Activated naive CD8-positive, alpha-beta T cell treated with anti-CD3 and anti-CD28 coated beads, Interleukin-2, amount 50 U/mL, for 16 hours (primary cell): ENCODE measurements at regions not wholly inside any gene's neighbourhood (a gene's known extent, or its start where the extent isn't known, plus 50 kb on each side); places are given as distances from the start of the nearest gene placed in this dataset.
"Not testable (repeated sequence)": the region's sequence is repeated elsewhere in the genome, so short reads cannot be mapped to it uniquely, and the experiment has no call there.

Source experiments
- DNase-seq: peaks from one replicate; pipeline ENCODE4 v3.0.0-alpha.2; 2020; ENCODE audit warnings: low read depth, low spot score

GRCh38 chr5:157947156-157947555, 88.2 kb upstream of the CLINT1 start:
- DNase-seq = no peak

GRCh38 chr5:157945822-157946221, 86.9 kb upstream of the CLINT1 start:
- not testable (repeated sequence) for DNase-seq

GRCh38 chr5:157944938-157945337, 86.0 kb upstream of the CLINT1 start:
- no peak for DNase-seq

DNA sequence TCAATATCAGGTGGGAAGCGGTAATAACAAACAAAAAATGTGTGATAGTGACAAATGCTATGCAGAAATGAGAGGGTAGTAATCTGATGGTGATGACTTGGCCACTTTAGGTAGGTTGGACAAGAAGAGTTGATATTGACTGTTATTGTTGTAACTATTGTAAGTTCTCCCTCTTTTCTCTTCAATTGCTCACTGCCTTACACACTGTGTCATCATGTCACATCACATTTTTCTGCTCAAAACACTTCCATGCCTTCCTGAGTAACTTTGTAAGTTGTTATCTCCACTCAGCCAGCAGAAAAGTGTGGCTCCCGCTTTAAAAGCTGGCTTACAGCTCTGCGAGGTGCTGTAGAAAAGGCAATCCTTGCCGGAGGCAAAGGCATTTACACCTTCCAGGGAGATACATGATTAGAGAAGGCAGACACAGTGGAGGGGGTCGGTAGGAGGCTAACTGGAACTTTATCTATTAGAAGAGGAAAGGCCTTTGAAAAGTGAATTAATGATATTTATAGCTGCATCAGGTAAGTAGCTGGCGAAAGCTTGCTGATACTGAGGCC, 85.2 kb upstream of the CLINT1 start:
- DNase-seq = no peak

GRCh38 chr5:157942595-157942994, 83.7 kb upstream of the CLINT1 start:
- DNase-seq = no peak

DNA sequence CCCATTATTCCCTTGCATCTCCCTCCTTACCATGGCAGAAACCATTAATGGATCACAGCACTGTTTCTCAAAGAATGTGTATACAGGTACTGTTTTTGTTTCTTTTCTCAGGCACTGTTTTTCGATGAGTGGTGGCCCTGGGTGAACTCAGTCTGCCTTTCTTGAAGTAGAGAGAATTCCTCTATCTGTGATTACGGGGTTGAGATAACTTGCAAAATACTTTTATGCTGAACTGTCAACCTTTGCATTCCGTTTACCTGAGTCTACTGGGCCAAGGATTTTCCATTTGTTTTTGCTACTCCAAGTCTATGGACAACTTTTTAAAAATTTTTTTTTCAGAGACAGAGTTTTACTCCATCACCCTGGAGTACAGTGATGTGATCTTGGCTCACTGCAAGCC, 82.7 kb upstream of the CLINT1 start:
- DNase-seq = no peak

DNA sequence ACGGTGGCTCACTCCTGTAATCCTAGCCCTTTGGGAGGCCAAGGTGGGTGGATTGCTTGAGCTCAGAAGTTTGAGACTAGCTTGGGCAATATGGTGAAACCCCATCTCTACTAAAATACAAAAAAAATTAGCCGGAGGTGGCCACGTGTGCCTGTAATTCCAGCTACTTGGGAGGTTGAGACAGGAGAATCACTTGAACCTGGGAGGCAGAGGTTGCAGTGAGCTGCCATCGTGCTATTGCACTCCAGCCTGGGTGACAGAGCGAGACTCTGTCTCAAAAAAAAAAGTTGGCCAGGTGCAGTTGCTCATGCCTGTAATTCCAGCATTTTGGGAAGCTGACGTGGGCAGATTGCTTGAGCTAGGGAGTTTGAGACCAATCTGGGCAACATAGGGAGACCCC, 79.2 kb upstream of the CLINT1 start:
- not testable (repeated sequence) for DNase-seq

DNA sequence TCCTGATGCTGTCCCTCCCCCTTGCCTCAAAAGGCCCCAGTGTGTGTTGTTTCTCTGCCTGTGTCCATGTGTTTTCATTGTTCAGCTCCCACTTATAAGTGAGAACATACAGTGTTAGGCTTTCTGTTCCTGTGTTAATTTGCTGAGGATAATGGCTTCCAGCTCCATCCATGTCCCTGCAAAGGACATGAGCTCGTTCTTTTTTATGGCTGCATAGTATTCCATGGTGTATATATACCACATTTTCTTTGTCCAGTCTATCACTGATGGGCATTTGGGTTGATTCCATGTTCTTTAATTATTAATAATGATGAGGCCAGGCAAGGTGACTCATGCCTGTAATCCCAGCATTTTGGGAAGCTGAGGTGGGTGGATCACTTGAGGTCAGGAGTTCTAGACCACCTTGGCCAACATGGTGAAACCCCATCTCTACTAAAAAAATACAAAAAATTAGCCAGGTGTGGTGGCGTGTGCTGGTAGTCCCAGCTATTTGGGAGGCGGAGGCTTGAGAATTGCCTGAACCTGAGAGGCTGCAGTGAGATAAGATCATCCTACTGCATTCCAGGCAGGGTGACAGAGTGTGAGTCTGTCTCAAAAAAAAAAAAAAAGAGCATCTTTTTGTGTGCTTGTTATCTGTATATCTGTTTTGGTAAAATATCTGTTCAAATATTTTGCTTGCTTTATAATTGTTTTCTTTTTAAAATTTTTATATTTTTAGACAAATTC, 78.0 kb upstream of the CLINT1 start:
- DNase-seq = not testable (repeated sequence)

DNA sequence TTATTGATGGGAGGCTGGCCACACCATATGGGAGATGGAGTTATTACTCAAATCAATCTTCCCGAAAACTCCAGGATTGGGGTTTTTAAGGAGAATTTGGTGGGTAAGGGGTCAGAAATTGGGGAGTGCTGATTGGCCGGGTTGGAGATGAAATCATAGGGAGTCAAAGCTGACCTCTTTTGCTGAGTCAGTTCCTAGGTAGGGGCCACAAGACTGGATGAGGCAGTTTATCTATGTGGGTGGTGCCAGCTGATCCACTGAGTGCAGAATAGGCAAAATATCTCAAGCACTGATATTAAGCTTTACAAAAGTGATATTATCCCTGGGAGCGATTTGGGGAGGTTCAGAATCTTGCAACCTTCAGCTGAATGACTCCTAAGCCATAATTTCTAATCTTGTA, 75.7 kb upstream of the CLINT1 start:
- no peak for DNase-seq

- DNase-seq = no peak
These were observed 74.1 kb upstream of the CLINT1 start for GRCh38 chr5:157933005-157933404.

DNA sequence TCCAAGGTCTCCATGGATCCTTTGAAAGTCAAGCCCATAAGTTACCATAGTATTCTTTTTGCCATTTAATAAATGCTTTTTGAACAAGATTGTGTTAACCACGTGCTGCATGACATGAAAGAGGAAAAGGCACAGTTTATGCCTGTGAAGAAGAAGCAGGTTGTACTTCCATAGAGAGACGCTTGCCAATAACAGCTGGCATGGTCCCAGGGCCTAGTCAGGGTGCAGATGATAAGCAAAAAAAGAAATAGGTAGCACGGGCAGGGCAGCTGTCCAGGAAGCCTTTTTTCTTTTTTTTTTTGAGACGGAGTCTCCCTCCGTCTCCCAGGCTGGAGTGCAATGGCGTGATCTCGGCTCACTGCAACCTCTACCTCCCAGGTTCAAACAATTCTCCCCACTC, 71.8 kb upstream of the CLINT1 start:
- no peak for DNase-seq

GRCh38 chr5:157926977-157927376, 68.0 kb upstream of the CLINT1 start:
- DNase-seq = no peak

DNA sequence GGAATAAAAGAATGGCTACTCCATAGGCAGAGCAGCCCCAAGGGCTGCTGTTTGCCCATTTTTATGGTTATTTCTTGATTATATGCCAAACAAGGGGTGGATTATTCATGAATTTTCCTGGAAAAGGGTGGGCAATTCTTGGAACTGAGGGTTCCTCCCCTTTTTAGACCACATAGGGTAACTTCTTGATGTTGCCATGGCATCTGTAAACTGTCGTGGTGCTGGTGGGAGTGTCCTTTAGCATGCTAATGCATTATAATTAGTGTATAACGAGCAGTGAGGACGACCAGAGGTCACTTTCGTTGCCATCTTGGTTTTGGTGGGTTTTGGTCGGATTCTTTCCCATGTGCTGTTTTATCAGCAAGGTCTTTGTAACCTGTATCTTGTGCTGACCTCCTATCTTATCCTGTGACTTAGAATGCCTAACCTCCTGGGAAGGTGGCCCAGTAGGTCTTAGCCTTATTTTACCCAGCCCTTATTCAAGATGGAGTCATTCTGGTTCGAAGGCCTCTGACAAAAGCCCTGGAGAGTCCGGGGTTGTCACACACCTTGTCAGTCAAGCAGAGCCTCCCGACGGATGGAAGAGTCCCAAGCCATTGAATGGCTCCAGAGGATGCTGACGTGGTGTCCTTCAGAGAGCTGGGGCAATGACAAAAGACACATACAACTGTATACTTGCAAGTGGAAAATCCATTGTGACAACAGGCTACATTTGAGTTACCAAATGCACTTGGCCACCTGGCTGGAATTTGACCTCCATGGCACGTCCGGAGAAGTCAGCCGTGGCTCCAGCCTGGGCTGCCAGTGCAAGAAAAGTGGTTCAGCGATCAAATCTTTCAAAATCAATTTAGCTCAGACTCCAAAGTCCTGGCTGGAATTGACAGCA, 67.1 kb upstream of the CLINT1 start:
- no peak for DNase-seq

DNA sequence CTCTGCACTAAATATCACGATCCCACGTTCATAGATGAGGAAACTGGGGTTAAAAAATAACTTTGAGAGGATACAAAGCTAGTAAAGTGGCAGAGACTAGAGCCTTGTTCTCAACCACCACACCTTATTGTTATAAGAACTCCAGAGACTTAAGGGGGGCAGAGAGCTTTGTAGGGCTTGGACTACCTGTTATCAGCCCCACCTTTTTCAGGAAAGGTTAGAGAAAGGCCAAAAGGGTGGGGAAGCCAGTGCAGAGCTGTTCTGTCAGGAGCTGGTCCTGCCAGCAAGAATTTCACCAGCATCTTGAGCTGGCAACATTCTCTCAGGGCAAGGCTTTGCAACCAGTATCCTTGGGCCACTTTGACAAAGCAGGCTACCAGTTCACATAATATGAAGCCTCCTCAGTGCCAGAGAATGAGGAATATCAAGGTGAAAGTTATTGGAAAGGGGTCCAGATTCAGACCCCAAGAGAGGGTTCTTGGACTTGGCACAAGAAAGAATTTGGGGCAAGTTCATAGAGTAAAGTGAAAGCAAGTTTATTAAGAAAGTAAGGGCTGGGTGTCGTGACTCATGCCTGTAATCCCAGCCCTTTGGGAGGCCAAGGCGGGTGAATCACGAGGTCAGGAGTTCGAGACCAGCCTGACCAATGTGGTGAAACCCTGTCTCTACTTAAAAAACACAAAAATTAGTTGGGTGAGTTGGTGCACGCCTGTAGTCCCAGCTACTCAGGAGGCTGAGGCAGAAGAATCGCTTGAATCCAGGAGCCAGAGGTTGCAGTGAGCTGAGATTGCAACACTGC, 66.2 kb upstream of the CLINT1 start:
- DNase-seq = no peak

DNA sequence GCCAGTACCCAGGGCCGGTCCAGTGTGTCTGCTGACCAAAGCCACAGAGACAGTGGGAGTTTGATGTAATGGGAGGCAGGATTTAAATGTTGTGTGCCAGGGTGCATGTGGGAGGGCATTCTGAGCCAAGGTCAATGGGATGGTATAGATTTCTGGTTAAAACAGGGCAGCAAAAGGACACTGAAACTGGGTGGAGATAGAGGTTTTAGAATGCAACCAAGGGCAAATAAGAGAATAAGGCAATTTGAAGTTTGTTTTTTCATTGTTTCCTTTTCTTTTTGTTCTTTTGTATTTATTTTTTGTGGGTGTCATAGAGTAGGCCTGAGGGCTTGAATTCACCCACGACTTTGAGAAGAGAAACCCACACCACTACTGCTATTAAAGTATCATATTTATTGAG, 65.5 kb upstream of the CLINT1 start:
- no peak for DNase-seq

DNA sequence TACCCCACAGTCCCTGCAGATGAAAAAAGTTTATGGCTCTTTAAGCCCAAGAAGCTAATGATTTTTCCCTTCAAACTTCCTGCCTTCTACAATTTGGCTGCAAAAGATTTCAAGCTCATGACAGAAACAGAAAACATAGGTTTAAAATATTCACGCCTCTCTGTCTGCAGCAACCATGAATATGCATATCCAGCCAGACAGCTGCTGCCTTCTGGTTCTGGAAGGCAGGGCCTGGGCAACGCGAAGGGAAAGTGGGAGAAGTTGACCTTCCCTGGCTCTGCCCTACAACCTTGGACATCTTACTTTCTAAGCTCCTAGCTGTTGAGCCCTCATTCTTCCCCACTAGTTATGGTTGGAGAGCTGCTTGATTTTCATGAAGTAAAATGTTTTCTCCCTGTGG, 64.8 kb upstream of the CLINT1 start:
- DNase-seq = no peak

- no peak for DNase-seq
These were observed 63.1 kb upstream of the CLINT1 start for GRCh38 chr5:157922026-157922425.

- DNase-seq = no peak
These were observed 61.9 kb upstream of the CLINT1 start for GRCh38 chr5:157920828-157921170.

GRCh38 chr5:157918811-157919742, 60.1 kb upstream of the CLINT1 start:
- no peak for DNase-seq

- DNase-seq = no peak
These were observed 59.2 kb upstream of the CLINT1 start for GRCh38 chr5:157917899-157918809.
